Mesenchymal stem cell (in vitro differentiated cells and primary cell): ENCODE measurements at regions not wholly inside any gene's neighbourhood (a gene's known extent, or its start where the extent isn't known, plus 50 kb on each side); places are given as distances from the start of the nearest gene placed in this dataset.

Experiments
- DNase-seq: peaks from one replicate; pipeline ENCODE4 v3.0.0-alpha.2; 2013
- H2AFZ ChIP-seq: one replicate; pipeline ENCODE4 v1.6.1; 2013; ENCODE audit warnings: low read depth, mild to moderate bottlenecking, control low read depth, inconsistent platforms, low read length, moderate library complexity
- H2AK5ac ChIP-seq: 2 replicates; pipeline ENCODE4 v1.6.1; 2013; ENCODE audit warnings: low read length, moderate library complexity, mild to moderate bottlenecking, inconsistent platforms; ENCODE audit not compliant: severe bottlenecking
- H2BK120ac ChIP-seq: one replicate; pipeline ENCODE4 v1.6.1; 2013; ENCODE audit warnings: low read depth, mild to moderate bottlenecking, inconsistent platforms, low read length, moderate library complexity
- H2BK12ac ChIP-seq, 2 experiments: one replicate each; pipeline ENCODE4 v1.6.1; 2013; ENCODE audit warnings: inconsistent platforms in 2 of 2, low read length in 2 of 2, mild to moderate bottlenecking in 2 of 2, moderate library complexity in 2 of 2, control low read depth in 1 of 2
- H2BK15ac ChIP-seq: one replicate; pipeline ENCODE4 v1.6.1; 2013; ENCODE audit warnings: mild to moderate bottlenecking, low read depth, inconsistent platforms; ENCODE audit not compliant: poor library complexity, severe bottlenecking
- H2BK5ac ChIP-seq: 2 replicates; pipeline ENCODE4 v1.6.1; 2013; ENCODE audit warnings: low read depth, mild to moderate bottlenecking, low read length, control low read depth, inconsistent platforms; ENCODE audit not compliant: poor library complexity, severe bottlenecking
- H3K14ac ChIP-seq, 2 experiments: one replicate each; pipeline ENCODE4 v1.6.1; 2013; ENCODE audit warnings: inconsistent platforms in 2 of 2, low read length in 2 of 2, control low read depth in 1 of 2, mild to moderate bottlenecking in 1 of 2, moderate library complexity in 1 of 2
- H3K18ac ChIP-seq, 2 experiments: one replicate each; pipeline ENCODE4 v1.6.1; 2013; ENCODE audit warnings: inconsistent platforms in 2 of 2, low read length in 2 of 2, control low read depth in 1 of 2, low read depth in 1 of 2, mild to moderate bottlenecking in 1 of 2
- H3K23ac ChIP-seq, 2 experiments: one replicate each; pipeline ENCODE4 v1.6.1; 2013; ENCODE audit warnings: inconsistent platforms in 2 of 2, low read length in 2 of 2, mild to moderate bottlenecking in 2 of 2, moderate library complexity in 2 of 2, control low read depth in 1 of 2
- H3K27ac ChIP-seq: 2 replicates; pipeline ENCODE4 v1.5.1; 2013; ENCODE audit warnings: mild to moderate bottlenecking, moderate library complexity, low read length, control low read depth, inconsistent platforms; ENCODE audit not compliant: poor library complexity, severe bottlenecking
- H3K27me3 ChIP-seq, 2 experiments: 2 replicates each; pipeline versions ENCODE4 v1.6.1 to v1.7.0; 2013; ENCODE audit warnings: low read length in 2 of 2, mild to moderate bottlenecking in 2 of 2, moderate library complexity in 2 of 2, control low read depth in 1 of 2, inconsistent platforms in 1 of 2; ENCODE audit not compliant: control insufficient read depth in 1 of 2, insufficient read depth in 1 of 2
- H3K36me3 ChIP-seq, 2 experiments: 2 replicates each; pipeline versions ENCODE4 v1.6.1 to v1.7.0; 2013; ENCODE audit warnings: low read length in 2 of 2, control low read depth in 1 of 2, inconsistent platforms in 1 of 2, low read depth in 1 of 2, mild to moderate bottlenecking in 1 of 2; ENCODE audit not compliant: insufficient read depth in 2 of 2, control insufficient read depth in 1 of 2
- H3K4ac ChIP-seq, 2 experiments: one replicate each; pipeline ENCODE4 v1.6.1; 2013; ENCODE audit warnings: inconsistent platforms in 2 of 2, low read length in 2 of 2, mild to moderate bottlenecking in 2 of 2, moderate library complexity in 2 of 2, control low read depth in 1 of 2, low read depth in 1 of 2
- H3K4me1 ChIP-seq: 2 replicates; pipeline ENCODE4 v1.6.1; 2013; ENCODE audit warnings: low read depth, low read length, control low read depth; ENCODE audit not compliant: control insufficient read depth, insufficient read depth
- H3K4me2 ChIP-seq: 2 replicates; pipeline ENCODE4 v1.6.1; 2013; ENCODE audit warnings: low read length, mild to moderate bottlenecking, inconsistent platforms; ENCODE audit not compliant: poor library complexity, severe bottlenecking
- H3K4me3 ChIP-seq, 2 experiments: 2 replicates each; pipeline versions ENCODE4 v1.5.1 to v1.7.0; 2013; ENCODE audit warnings: low read length in 2 of 2, mild to moderate bottlenecking in 2 of 2, control low read depth in 1 of 2, low read depth in 1 of 2; ENCODE audit not compliant: insufficient read depth in 1 of 2
- H3K79me1 ChIP-seq: replicated peaks from 2 replicates; pipeline ENCODE4 v1.6.1; 2013; ENCODE audit warnings: mild to moderate bottlenecking, control low read depth, low read length, inconsistent platforms; ENCODE audit not compliant: poor library complexity, severe bottlenecking
- H3K9ac ChIP-seq: 2 replicates; pipeline ENCODE4 v1.7.0; 2013; ENCODE audit warnings: mild to moderate bottlenecking, low read length, moderate library complexity
- H3K9me3 ChIP-seq: 2 replicates; pipeline ENCODE4 v1.7.0; 2013; ENCODE audit warnings: mild to moderate bottlenecking, low read length; ENCODE audit not compliant: control insufficient read depth
- H4K8ac ChIP-seq: one replicate; pipeline ENCODE4 v1.6.1; 2013; ENCODE audit warnings: inconsistent platforms, mild to moderate bottlenecking, low read length, moderate library complexity
- H4K91ac ChIP-seq: one replicate; pipeline ENCODE4 v1.6.1; 2013; ENCODE audit warnings: mild to moderate bottlenecking, low read length, inconsistent platforms
- WGBS: methylation state at CpG from one replicate; pipeline ENCODE4 v1.1.7; 2013; ENCODE audit warnings: mixed read lengths; 5-methylcytosine and 5-hydroxymethylcytosine counted together

DNA sequence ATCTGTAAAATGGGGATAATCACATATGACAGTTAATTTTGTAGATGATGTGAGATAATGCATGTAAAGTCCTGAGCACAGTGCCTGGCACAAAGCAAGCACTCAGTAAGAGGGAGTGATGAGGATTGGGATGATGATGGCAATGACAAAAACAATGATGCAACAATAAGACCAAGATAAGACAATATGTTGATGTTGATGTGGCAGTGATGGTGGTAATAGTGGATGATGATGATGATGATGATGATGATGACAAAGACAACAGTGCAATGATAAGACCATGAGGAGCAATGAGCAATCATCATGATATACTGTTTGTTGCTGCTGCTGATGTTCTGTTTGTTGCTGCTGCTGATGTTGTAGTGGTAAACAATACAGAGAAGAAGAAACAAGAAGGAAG lies 344.1 kb downstream of the NPIPA8 start:
- H3K18ac ChIP-seq: no peak overlapping the region
- no peak overlapping the region for H2BK5ac ChIP-seq
- H3K36me3 ChIP-seq: no peaks in the 10 kb centered on the region
- no peak overlapping the region for H3K14ac ChIP-seq
- no peak overlapping the region for H3K4me3 ChIP-seq
- no peak for DNase-seq
- H3K9ac ChIP-seq: no peak overlapping the region
- H4K91ac ChIP-seq: no peak overlapping the region
- no peak overlapping the region for H3K27ac ChIP-seq
- no peaks in the 10 kb centered on the region for H3K79me1 ChIP-seq
- H3K4ac ChIP-seq: no peak overlapping the region
- H2BK15ac ChIP-seq: no peak overlapping the region
- H3K9me3 ChIP-seq: no peaks in the 10 kb centered on the region
- H3K4me2 ChIP-seq: no peak overlapping the region
- no peaks in the 10 kb centered on the region for H3K4me1 ChIP-seq
- H2BK120ac ChIP-seq: no peak overlapping the region
- H2AK5ac ChIP-seq: no peak overlapping the region
- H4K8ac ChIP-seq: no peak overlapping the region
- no peak overlapping the region for H3K23ac ChIP-seq
- H2AFZ ChIP-seq: no peak overlapping the region
- H3K27me3 ChIP-seq: peaks cover 0 to 5% of the 10 kb centered on the region in 2 experiments
- no peak overlapping the region for H2BK12ac ChIP-seq

GRCh38 chr16:17989255-17989654 lies 347.3 kb downstream of the NPIPA8 start:
- 68% methylated on average over 4 of the region's 4 CpGs for WGBS
- Histone ChIP-seq H2BK15ac (no peak overlapping the region), H3K79me1 (no peaks in the 10 kb centered on the region), H4K8ac (no peak overlapping the region), H3K23ac (no peak overlapping the region), H3K18ac (no peak overlapping the region), H3K27me3 (peaks cover 0 to 5% of the 10 kb centered on the region in 2 experiments), H3K4me3 (no peak overlapping the region), H3K14ac (no peak overlapping the region), H3K4ac (no peak overlapping the region), H2BK12ac (no peak overlapping the region), H3K9ac (no peak overlapping the region), H3K9me3 (no peaks in the 10 kb centered on the region), H2AFZ (no peak overlapping the region), H2AK5ac (no peak overlapping the region), H3K4me2 (no peak overlapping the region), H4K91ac (no peak overlapping the region), H3K27ac (no peak overlapping the region), H2BK5ac (no peak overlapping the region), H3K36me3 (no peaks in the 10 kb centered on the region), H2BK120ac (no peak overlapping the region), H3K4me1 (no peaks in the 10 kb centered on the region)
- DNase-seq: no peak

DNA sequence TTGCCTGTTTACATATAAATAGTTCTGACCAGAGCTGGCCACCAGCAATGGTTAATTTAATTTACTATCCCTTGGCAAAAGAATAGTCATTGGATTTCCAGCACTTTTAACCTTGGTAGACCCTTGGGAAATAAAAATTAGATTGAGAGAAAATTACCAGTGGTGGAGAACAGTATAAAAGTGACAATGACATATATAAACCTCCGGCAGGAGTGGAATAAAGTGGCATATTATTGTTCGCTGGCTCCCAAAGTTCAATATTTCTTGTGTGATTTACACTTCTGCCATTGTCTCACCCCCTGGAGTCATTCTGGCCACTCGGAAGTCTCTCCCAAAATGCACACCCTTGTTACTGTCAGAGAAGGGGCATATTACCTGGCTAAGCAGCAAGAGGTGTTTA lies 347.7 kb downstream of the NPIPA8 start:
- no peak for DNase-seq
- no peak overlapping the region for H2AK5ac ChIP-seq

GRCh38 chr16:17986991-17987390 lies 349.5 kb downstream of the NPIPA8 start:
- Histone ChIP-seq H3K18ac (no peak overlapping the region), H3K36me3 (no peaks in the 10 kb centered on the region), H2AK5ac (no peak overlapping the region), H3K27me3 (no peaks in the 10 kb centered on the region), H3K4ac (no peak overlapping the region), H2BK12ac (no peak overlapping the region), H2BK120ac (no peak overlapping the region), H2BK5ac (no peak overlapping the region), H2AFZ (no peak overlapping the region), H3K4me2 (no peak overlapping the region), H3K27ac (no peak overlapping the region), H4K91ac (no peak overlapping the region), H4K8ac (no peak overlapping the region), H3K4me3 (no peak overlapping the region), H3K9me3 (no peaks in the 10 kb centered on the region), H3K9ac (no peak overlapping the region), H3K79me1 (no peaks in the 10 kb centered on the region), H3K23ac (no peak overlapping the region), H3K4me1 (no peaks in the 10 kb centered on the region), H3K14ac (no peak overlapping the region), H2BK15ac (no peak overlapping the region)
- no peak for DNase-seq
- WGBS: 87% methylated on average over 5 of the region's 5 CpGs

More for the DNA sequence above, 347.7 kb downstream of the NPIPA8 start:
- Histone ChIP-seq H3K4me2 (no peak overlapping the region), H3K4me1 (no peaks in the 10 kb centered on the region), H3K9ac (no peak overlapping the region), H2BK15ac (no peak overlapping the region), H2BK120ac (no peak overlapping the region), H3K4me3 (no peak overlapping the region), H3K18ac (no peak overlapping the region), H4K8ac (no peak overlapping the region), H3K14ac (no peak overlapping the region), H4K91ac (no peak overlapping the region), H3K27me3 (peaks cover 0 to under 1% of the 10 kb centered on the region in 2 experiments), H3K9me3 (no peaks in the 10 kb centered on the region), H3K23ac (no peak overlapping the region), H2BK5ac (no peak overlapping the region), H2BK12ac (no peak overlapping the region), H3K27ac (no peak overlapping the region), H3K79me1 (no peaks in the 10 kb centered on the region), H2AFZ (no peak overlapping the region), H3K4ac (no peak overlapping the region), H3K36me3 (no peaks in the 10 kb centered on the region)
- WGBS: 83% methylated on average over 2 of the region's 3 CpGs
